NT2/D1 (cell line): ENCODE measurements at regions not wholly inside any gene's neighbourhood (a gene's known extent, or its start where the extent isn't known, plus 50 kb on each side); places are given as distances from the start of the nearest gene placed in this dataset.

Experiments
- SUZ12 ChIP-seq: IDR thresholded peaks from 2 replicates; pipeline ENCODE4 v1.6.1; 2011; ENCODE audit not compliant: insufficient read length, insufficient read depth; ENCODE audit errors: extremely low read depth
- YY1 ChIP-seq: IDR thresholded peaks from 2 replicates; pipeline ENCODE4 v1.6.1; 2011; ENCODE audit not compliant: insufficient read length, insufficient read depth
- ZNF274 ChIP-seq: IDR thresholded peaks from 2 replicates; pipeline ENCODE4 v1.6.1; 2011; ENCODE audit warnings: mild to moderate bottlenecking, low read depth, low read length

DNA sequence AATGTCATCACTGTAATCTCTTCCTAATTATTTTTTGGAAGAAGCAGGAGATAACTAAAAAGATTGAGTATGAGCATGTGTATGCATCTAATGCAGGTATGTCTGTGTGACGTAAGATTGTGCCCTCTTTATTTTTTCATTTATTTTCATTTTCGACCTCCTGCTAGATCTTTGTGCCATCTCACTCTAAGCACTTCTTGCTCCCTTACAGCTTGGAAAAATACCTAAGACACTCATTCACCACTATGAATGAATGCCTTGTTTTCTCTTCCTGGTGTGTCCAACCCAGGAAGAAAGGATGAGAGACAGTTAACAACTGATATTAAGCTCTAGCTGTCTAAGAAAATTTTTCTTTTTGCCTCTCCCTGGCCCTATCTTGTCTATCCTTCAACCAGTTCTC, 76.8 kb upstream of the CISTR start:
- no peak for TF ChIP-seq YY1
- TF ChIP-seq SUZ12, result no peak
- no peak for TF ChIP-seq ZNF274
